ENCODE measurements at regions not wholly inside any gene's neighbourhood (a gene's known extent, or its start where the extent isn't known, plus 50 kb on each side); places are given as distances from the start of the nearest gene placed in this dataset.

GRCh38 chr18:22524783-22525182, 107.1 kb upstream of the CTAGE1 start:
- ChIA-PET RAD21 (ENCODE audit: low non-redundant PET in 1 of 2, low total read pairs in 2 of 2, uncharacterized antibody in 2 of 2, unreplicated experiment in 2 of 2) (no interaction called here), CTCF (no interaction called here), POLR2A (no interaction called here)
- no peak for ATAC-seq
- Histone ChIP-seq H3K4me3 (replicated peaks in 1 of 2; ENCODE audit: low read depth in 1 of 2, low read length in 2 of 2) (no peak overlapping the region), H3K4me2 (ENCODE audit: low read length) (no peak overlapping the region), H3K36me3 (ENCODE audit: control insufficient read depth in 1 of 2, insufficient read depth in 2 of 2, low read length in 2 of 2) (no peaks in the 10 kb centered on the region), H4K20me1 (ENCODE audit: insufficient read depth) (no peaks in the 10 kb centered on the region), H3K79me2 (ENCODE audit: insufficient read depth, low read length) (no peaks in the 10 kb centered on the region), H3K27ac (ENCODE audit: low read depth, low read length) (no peak overlapping the region), H3K27me3 (ENCODE audit: insufficient read depth, low read length) (no peaks in the 10 kb centered on the region), H3K9ac (ENCODE audit: low read length) (no peak overlapping the region), H3K9me2 (ENCODE audit: insufficient read depth) (no peaks in the 10 kb centered on the region), H3K4me1 (ENCODE audit: control insufficient read depth in 1 of 2, insufficient read depth in 2 of 2, low read length in 2 of 2) (no peaks in the 10 kb centered on the region), H3K9me3 (ENCODE audit: control insufficient read depth in 1 of 2, insufficient read depth in 1 of 2, low read depth in 1 of 2, low read length in 2 of 2) (no peaks in the 10 kb centered on the region), H2AFZ (ENCODE audit: low read depth, low read length, poor library complexity, severe bottlenecking) (no peak overlapping the region)
- intact Hi-C loops (cut with micrococcal nuclease) = no loop called here
- TF ChIP-seq ZBTB33 (IDR thresholded peaks at IDR 0.05; ENCODE audit: extremely low read depth, insufficient replicate concordance, low read length) = no peak
- no peak for TF ChIP-seq EGR1 (IDR thresholded peaks at IDR 0.05; ENCODE audit: low read depth)
- no peak for TF ChIP-seq ATF3 (IDR thresholded peaks at IDR 0.05)
- TF ChIP-seq ZNF274 (IDR thresholded peaks at IDR 0.05; ENCODE audit: low read depth, low read length) = no peak
- TF ChIP-seq RAD21 (IDR thresholded peaks at IDR 0.05; ENCODE audit: low read depth) = no peak
- TF ChIP-seq CEBPB (IDR thresholded peaks at IDR 0.05; ENCODE audit: low read depth) = no peak
- TF ChIP-seq REST (IDR thresholded peaks at IDR 0.05; ENCODE audit: low read depth) = no peak
- TF ChIP-seq YY1 (IDR thresholded peaks at IDR 0.05; ENCODE audit: extremely low read depth, insufficient replicate concordance, low read depth, low read length) = no peak
- no peak for TF ChIP-seq CTCF (IDR thresholded peaks at IDR 0.05 in 2 of 3, conservative IDR thresholded peaks at IDR 0.05 in 1 of 3; ENCODE audit: borderline replicate concordance in 1 of 3, insufficient read depth in 1 of 3, low read depth in 2 of 3, low read length in 2 of 3)
- TF ChIP-seq CBX3 (IDR thresholded peaks at IDR 0.05; ENCODE audit: low read depth) = no peak
- TF ChIP-seq EZH2phosphoT487 (IDR thresholded peaks at IDR 0.05; ENCODE audit: borderline replicate concordance) = no peak
- no peak for TF ChIP-seq ZFX (IDR thresholded peaks at IDR 0.05)
- no peak for TF ChIP-seq JUND (IDR thresholded peaks at IDR 0.05)
- TF ChIP-seq SIN3A (IDR thresholded peaks at IDR 0.05; ENCODE audit: low read depth) = no peak
- TF ChIP-seq POLR2A (IDR thresholded peaks at IDR 0.05; ENCODE audit: borderline replicate concordance, extremely low read depth, insufficient read depth, insufficient read length) = no peak
- no peak for TF ChIP-seq ELF1 (IDR thresholded peaks at IDR 0.05; ENCODE audit: borderline replicate concordance, low read depth)
- TF ChIP-seq SP1 (IDR thresholded peaks at IDR 0.05; ENCODE audit: low read depth) = no peak
- TF ChIP-seq POLR2AphosphoS5 (IDR thresholded peaks at IDR 0.05; ENCODE audit: low read depth, low read length) = no peak
- no peak for TF ChIP-seq MAX (IDR thresholded peaks at IDR 0.05)
- DNase-seq (ENCODE audit: low read depth, low spot score) = no peak
- BruUV-seq (replicated peaks) = no TSS peak

Measured in HCT116 (cell line).